ENCODE measurements at regions not wholly inside any gene's neighbourhood (a gene's known extent, or its start where the extent isn't known, plus 50 kb on each side); places are given as distances from the start of the nearest gene placed in this dataset.

GRCh38 chr4:7120341-7120740, 52.5 kb upstream of the GRPEL1 start:
- Histone ChIP-seq H3K4me1 (ENCODE audit: insufficient read depth, poor library complexity, severe bottlenecking) (no peaks in the 10 kb centered on the region), H3K36me3 (ENCODE audit: low read depth) (no peaks in the 10 kb centered on the region), H3K9me3 (ENCODE audit: severe bottlenecking) (no peaks in the 10 kb centered on the region), H3K27ac (ENCODE audit: poor library complexity, severe bottlenecking) (no peak overlapping the region), H3K27me3 (ENCODE audit: insufficient read depth, poor library complexity, severe bottlenecking) (no peaks in the 10 kb centered on the region), H3K4me3 (ENCODE audit: severe bottlenecking) (no peak overlapping the region)
- DNase-seq (ENCODE audit: low spot score) (no peak), ATAC-seq (ENCODE audit: low read depth) (peak; percentile 44; the same call in 1 of the 3 replicates)
- no peak for TF ChIP-seq CTCF (IDR thresholded peaks at IDR 0.05; ENCODE audit: poor library complexity, severe bottlenecking)

GRCh38 chr4:7118013-7118832, 50.4 kb upstream of the GRPEL1 start:
- H3K9me3 ChIP-seq (ENCODE audit: severe bottlenecking), result no peaks in the 10 kb centered on the region
- no peaks in the 10 kb centered on the region for H3K4me1 ChIP-seq (ENCODE audit: insufficient read depth, poor library complexity, severe bottlenecking)
- ATAC-seq (ENCODE audit: low read depth) (no peak), DNase-seq (ENCODE audit: low spot score) (no peak)
- H3K36me3 ChIP-seq (ENCODE audit: low read depth), result no peaks in the 10 kb centered on the region
- no peak for TF ChIP-seq CTCF (IDR thresholded peaks at IDR 0.05; ENCODE audit: poor library complexity, severe bottlenecking)
- no peak overlapping the region for H3K27ac ChIP-seq (ENCODE audit: poor library complexity, severe bottlenecking)
- no peaks in the 10 kb centered on the region for H3K27me3 ChIP-seq (ENCODE audit: insufficient read depth, poor library complexity, severe bottlenecking)
- no peak overlapping the region for H3K4me3 ChIP-seq (ENCODE audit: severe bottlenecking)
